SU-DHL-6 (cell line): ENCODE measurements at regions not wholly inside any gene's neighbourhood (a gene's known extent, or its start where the extent isn't known, plus 50 kb on each side); places are given as distances from the start of the nearest gene placed in this dataset.

Experiments
- EZH2phosphoT487 ChIP-seq: fragments of 200-600 bp; sonication (generic), shearing (Covaris generic); conservative IDR thresholded peaks from 2 replicates; pipeline ENCODE4 v1.6.1; 2018; ENCODE audit warnings: mild to moderate bottlenecking, antibody characterized with exemption, low read length, moderate library complexity, mixed read lengths
- TF ChIP-seq, protein P1 (sequence below): fragments of 200-600 bp; sonication (generic); IDR thresholded peaks from one replicate; pipeline ENCODE4 v1.5.1; 2017; ENCODE audit warnings: antibody characterized with exemption, mild to moderate bottlenecking, low read length, moderate library complexity; ENCODE audit not compliant: insufficient read depth, poor library complexity, severe bottlenecking

DNA sequence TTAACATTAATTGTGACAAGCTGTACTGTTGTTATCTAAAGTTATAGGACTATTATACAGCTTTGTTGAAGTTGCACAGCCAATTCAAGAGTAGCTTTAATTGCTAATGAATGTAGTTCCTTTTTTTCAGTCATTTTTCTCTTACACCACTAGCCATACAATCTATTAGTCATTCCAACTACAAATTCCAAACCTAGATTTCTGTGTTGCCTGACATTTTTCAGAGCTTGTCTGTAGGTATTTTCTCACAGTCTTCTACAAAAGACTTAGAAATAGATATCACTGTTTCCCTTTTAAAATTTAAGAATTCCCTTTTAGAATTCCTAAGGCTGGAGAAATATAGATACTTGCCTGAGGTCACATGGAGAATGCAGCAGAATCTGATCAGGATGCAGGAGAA lies 307.0 kb upstream of the HS3ST1 start:
- TF ChIP-seq, protein P1, sequence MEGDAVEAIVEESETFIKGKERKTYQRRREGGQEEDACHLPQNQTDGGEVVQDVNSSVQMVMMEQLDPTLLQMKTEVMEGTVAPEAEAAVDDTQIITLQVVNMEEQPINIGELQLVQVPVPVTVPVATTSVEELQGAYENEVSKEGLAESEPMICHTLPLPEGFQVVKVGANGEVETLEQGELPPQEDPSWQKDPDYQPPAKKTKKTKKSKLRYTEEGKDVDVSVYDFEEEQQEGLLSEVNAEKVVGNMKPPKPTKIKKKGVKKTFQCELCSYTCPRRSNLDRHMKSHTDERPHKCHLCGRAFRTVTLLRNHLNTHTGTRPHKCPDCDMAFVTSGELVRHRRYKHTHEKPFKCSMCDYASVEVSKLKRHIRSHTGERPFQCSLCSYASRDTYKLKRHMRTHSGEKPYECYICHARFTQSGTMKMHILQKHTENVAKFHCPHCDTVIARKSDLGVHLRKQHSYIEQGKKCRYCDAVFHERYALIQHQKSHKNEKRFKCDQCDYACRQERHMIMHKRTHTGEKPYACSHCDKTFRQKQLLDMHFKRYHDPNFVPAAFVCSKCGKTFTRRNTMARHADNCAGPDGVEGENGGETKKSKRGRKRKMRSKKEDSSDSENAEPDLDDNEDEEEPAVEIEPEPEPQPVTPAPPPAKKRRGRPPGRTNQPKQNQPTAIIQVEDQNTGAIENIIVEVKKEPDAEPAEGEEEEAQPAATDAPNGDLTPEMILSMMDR, result no peak
- no peak for TF ChIP-seq EZH2phosphoT487
